Hematopoietic multipotent progenitor cell treated with erythropoietin and hydrocortisone succinate and interleukin-3 and kit ligand, for 15 days (in vitro differentiated cells): ENCODE measurements at regions not wholly inside any gene's neighbourhood (a gene's known extent, or its start where the extent isn't known, plus 50 kb on each side); places are given as distances from the start of the nearest gene placed in this dataset.
A peak's percentile ranks its signal among the peaks of the same experiment; 100 is the strongest.

Experiments
- DNase-seq: peaks from one replicate; pipeline ENCODE4 v3.0.0-alpha.2; 2015; ENCODE audit warnings: low spot score

- no peak for DNase-seq
Observed at GRCh38 chr13:27673911-27674310, 52.2 kb downstream of the POLR1D start.

GRCh38 chr13:27678306-27679040 lies 56.8 kb downstream of the POLR1D start:
- peak; percentile 45 for DNase-seq

- DNase-seq: no peak
Observed at GRCh38 chr13:27679396-27679795, 57.7 kb downstream of the POLR1D start.

GRCh38 chr13:27679896-27680295 lies 58.2 kb downstream of the POLR1D start:
- DNase-seq: no peak

GRCh38 chr13:27680465-27680864 lies 58.8 kb downstream of the POLR1D start:
- no peak for DNase-seq

GRCh38 chr13:27691207-27691606 lies 69.5 kb downstream of the POLR1D start:
- DNase-seq: no peak

GRCh38 chr13:27696731-27697130 lies 75.0 kb downstream of the POLR1D start:
- DNase-seq: no peak

- DNase-seq: no peak
Observed at GRCh38 chr13:27699952-27700351, 78.3 kb downstream of the POLR1D start.

- DNase-seq: no peak
Observed at GRCh38 chr13:27704681-27705080, 83.0 kb downstream of the POLR1D start.

- DNase-seq: no peak
Observed at GRCh38 chr13:27708325-27708724, 84.0 kb upstream of the GSX1 start.

- DNase-seq: no peak
Observed at GRCh38 chr13:27709779-27710178, 82.5 kb upstream of the GSX1 start.

GRCh38 chr13:27712421-27712820 lies 79.9 kb upstream of the GSX1 start:
- DNase-seq: peak; percentile 48

GRCh38 chr13:27713767-27714166 lies 78.5 kb upstream of the GSX1 start:
- no peak for DNase-seq

- no peak for DNase-seq
Observed at GRCh38 chr13:27721681-27722080, 70.6 kb upstream of the GSX1 start.

GRCh38 chr13:27728271-27728670 lies 64.0 kb upstream of the GSX1 start:
- DNase-seq: no peak

- no peak for DNase-seq
Observed at GRCh38 chr13:27730191-27730590, 62.1 kb upstream of the GSX1 start.
